HEK293T (cell line): ENCODE measurements at regions not wholly inside any gene's neighbourhood (a gene's known extent, or its start where the extent isn't known, plus 50 kb on each side); places are given as distances from the start of the nearest gene placed in this dataset.

Source experiments
- BHLHE40 ChIP-seq: fragments of 450-650 bp; IDR thresholded peaks from 2 replicates; pipeline ENCODE4 v1.6.1; 2016; ENCODE audit warnings: mild to moderate bottlenecking, moderate library complexity, borderline replicate concordance
- ELF4 ChIP-seq: fragments of 450-650 bp; IDR thresholded peaks from 2 replicates; pipeline ENCODE4 v1.6.1; 2017; ENCODE audit warnings: antibody characterized with exemption
- FOXM1 ChIP-seq: fragments of 450-650 bp; IDR thresholded peaks from 2 replicates; pipeline ENCODE4 v1.6.1; 2017; ENCODE audit warnings: mild to moderate bottlenecking, borderline replicate concordance
- HDGF ChIP-seq: fragments of 450-650 bp; IDR thresholded peaks from 2 replicates; pipeline ENCODE4 v1.6.1; 2017; ENCODE audit warnings: antibody characterized with exemption, borderline replicate concordance
- L3MBTL2 ChIP-seq: fragments of 450-650 bp; conservative IDR thresholded peaks from 2 replicates; pipeline ENCODE4 v1.6.1; 2016; ENCODE audit warnings: mild to moderate bottlenecking
- LEF1 ChIP-seq: fragments of 450-650 bp; IDR thresholded peaks from 2 replicates; pipeline ENCODE4 v1.6.1; 2017; ENCODE audit warnings: mild to moderate bottlenecking, borderline replicate concordance
- PKNOX1 ChIP-seq: fragments of 450-650 bp; IDR thresholded peaks from 2 replicates; pipeline ENCODE4 v1.6.1; 2016
- SP1 ChIP-seq: fragments of 450-650 bp; IDR thresholded peaks from 2 replicates; pipeline ENCODE4 v1.6.1; 2017
- SUZ12 ChIP-seq: fragments of 450-650 bp; IDR thresholded peaks from 2 replicates; pipeline ENCODE4 v1.6.1; 2016; ENCODE audit warnings: mild to moderate bottlenecking
- TARDBP ChIP-seq: fragments of 450-650 bp; IDR thresholded peaks from 2 replicates; pipeline ENCODE4 v1.6.1; 2016
- ZNF384 ChIP-seq: fragments of 450-650 bp; IDR thresholded peaks from 2 replicates; pipeline ENCODE4 v1.6.1; 2016

DNA sequence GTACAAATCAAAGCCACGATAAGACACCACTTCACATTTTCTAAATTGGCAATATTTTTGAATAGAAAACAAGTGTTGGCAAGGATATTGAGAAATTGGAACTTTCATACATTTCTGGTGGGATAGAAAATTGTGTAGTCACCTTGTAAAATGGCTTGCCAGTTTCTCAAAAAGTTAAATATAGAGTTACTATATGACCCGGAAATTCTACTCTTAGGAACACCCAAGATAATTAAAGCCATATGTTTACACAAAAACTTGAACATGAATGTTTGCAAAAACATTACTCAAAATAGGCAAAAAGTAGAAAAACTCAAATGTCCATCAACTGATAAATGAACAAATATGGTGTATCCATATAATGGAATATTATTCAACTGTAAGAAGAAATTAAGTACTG lies 552.5 kb downstream of the TBC1D4 start:
- TF ChIP-seq FOXM1 (no peak), SP1 (no peak), ELF4 (no peak), TARDBP (no peak), BHLHE40 (no peak), HDGF (no peak), SUZ12 (no peak), ZNF384 (no peak), LEF1 (no peak), PKNOX1 (no peak), L3MBTL2 (no peak)
